ENCODE measurements at regions not wholly inside any gene's neighbourhood (a gene's known extent, or its start where the extent isn't known, plus 50 kb on each side); places are given as distances from the start of the nearest gene placed in this dataset.

DNA sequence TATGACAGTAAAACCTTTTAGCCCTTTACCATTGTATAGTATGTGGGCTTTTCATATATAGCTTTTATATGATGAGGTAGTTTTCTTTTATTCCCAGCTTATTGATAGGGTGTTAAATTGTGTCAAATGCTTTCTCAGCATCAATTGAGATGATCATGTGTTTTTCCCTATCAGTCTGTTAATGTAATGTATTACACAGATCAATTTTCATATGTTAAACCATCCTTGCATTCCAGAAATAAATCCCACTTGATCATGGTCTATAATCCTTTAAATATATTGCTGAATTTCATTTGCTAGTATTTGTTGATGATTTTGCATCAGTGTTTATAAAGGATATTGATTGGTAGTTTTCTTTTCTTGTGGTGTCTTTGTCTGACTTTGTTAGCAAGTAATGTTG is 603.9 kb downstream of the TRHDE start:
- Mint-ChIP-seq H3K36me3 (no peaks in the 10 kb centered on the region), H3K4me1 (no peaks in the 10 kb centered on the region), H3K27ac (no peak overlapping the region), H3K9me3 (peaks cover 14 to 20% of the 10 kb centered on the region in 2 donors), H3K4me3 (no peak overlapping the region), H3K27me3 (ENCODE audit: low read depth in 2 of 2) (no peaks in the 10 kb centered on the region)
- no peak overlapping the region for H3K27ac ChIP-seq (ENCODE audit: low read length)
- H3K4me1 ChIP-seq (ENCODE audit: control insufficient read depth, insufficient read depth, low read length), result no peaks in the 10 kb centered on the region
- H3K27me3 ChIP-seq (ENCODE audit: control insufficient read depth, insufficient read depth, low read length), result no peaks in the 10 kb centered on the region
- ATAC-seq (no peak), DNase-seq (no peak)
- H3K36me3 ChIP-seq (ENCODE audit: control insufficient read depth, insufficient read depth, low read length), result no peaks in the 10 kb centered on the region
- TF ChIP-seq, protein P1, sequence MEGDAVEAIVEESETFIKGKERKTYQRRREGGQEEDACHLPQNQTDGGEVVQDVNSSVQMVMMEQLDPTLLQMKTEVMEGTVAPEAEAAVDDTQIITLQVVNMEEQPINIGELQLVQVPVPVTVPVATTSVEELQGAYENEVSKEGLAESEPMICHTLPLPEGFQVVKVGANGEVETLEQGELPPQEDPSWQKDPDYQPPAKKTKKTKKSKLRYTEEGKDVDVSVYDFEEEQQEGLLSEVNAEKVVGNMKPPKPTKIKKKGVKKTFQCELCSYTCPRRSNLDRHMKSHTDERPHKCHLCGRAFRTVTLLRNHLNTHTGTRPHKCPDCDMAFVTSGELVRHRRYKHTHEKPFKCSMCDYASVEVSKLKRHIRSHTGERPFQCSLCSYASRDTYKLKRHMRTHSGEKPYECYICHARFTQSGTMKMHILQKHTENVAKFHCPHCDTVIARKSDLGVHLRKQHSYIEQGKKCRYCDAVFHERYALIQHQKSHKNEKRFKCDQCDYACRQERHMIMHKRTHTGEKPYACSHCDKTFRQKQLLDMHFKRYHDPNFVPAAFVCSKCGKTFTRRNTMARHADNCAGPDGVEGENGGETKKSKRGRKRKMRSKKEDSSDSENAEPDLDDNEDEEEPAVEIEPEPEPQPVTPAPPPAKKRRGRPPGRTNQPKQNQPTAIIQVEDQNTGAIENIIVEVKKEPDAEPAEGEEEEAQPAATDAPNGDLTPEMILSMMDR (IDR thresholded peaks at IDR 0.05), result no peak
- intact Hi-C loops (cut with micrococcal nuclease), result no loop called here
- peaks cover 4% of the 10 kb centered on the region for H3K9me3 ChIP-seq (ENCODE audit: control insufficient read depth, insufficient read depth, low read length)
- no peak overlapping the region for H3K4me3 ChIP-seq (ENCODE audit: low read length)

DNA sequence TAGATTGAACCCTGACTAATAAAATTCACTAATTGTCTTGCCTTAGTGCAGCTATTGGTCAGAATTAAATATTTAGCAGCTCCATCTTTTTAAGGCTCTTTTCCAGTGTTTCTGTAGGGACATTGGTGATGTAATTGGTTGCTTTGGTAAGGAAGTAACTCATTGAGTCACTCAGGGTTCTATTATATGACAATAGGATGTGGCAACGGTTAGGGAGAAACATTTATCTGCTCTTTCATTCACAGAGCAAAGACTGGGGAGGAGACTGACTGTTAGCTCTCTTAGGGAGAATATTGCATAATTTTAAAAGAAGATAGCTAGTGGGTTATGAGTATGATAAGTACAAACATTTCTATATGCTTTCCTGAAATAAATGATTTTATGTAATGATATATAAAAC is 616.5 kb downstream of the TRHDE start:
- no peaks in the 10 kb centered on the region for H3K36me3 ChIP-seq (ENCODE audit: control insufficient read depth, insufficient read depth, low read length)
- no peak overlapping the region for H3K27ac ChIP-seq (ENCODE audit: low read length)
- ATAC-seq (no peak), DNase-seq (no peak)
- no peak overlapping the region for H3K4me3 ChIP-seq (ENCODE audit: low read length)
- WGBS (ENCODE audit: insufficient coverage), result 40% methylated on average over 1 of the region's 1 CpG
- peaks cover 0 to 6% of the 10 kb centered on the region in 2 donors for H3K9me3 Mint-ChIP-seq
- no peak overlapping the region for H3K4me3 Mint-ChIP-seq
- TF ChIP-seq, protein P1 (IDR thresholded peaks at IDR 0.05), result no peak
- no peaks in the 10 kb centered on the region for H3K27me3 Mint-ChIP-seq (ENCODE audit: low read depth in 2 of 2)
- no peaks in the 10 kb centered on the region for H3K27me3 ChIP-seq (ENCODE audit: control insufficient read depth, insufficient read depth, low read length)
- intact Hi-C loops (cut with micrococcal nuclease), result no loop called here
- H3K4me1 ChIP-seq (ENCODE audit: control insufficient read depth, insufficient read depth, low read length), result no peaks in the 10 kb centered on the region
- no peak overlapping the region for H3K27ac Mint-ChIP-seq
- H3K36me3 Mint-ChIP-seq, result no peaks in the 10 kb centered on the region
- no peaks in the 10 kb centered on the region for H3K9me3 ChIP-seq (ENCODE audit: control insufficient read depth, insufficient read depth, low read length)
- no peaks in the 10 kb centered on the region for H3K4me1 Mint-ChIP-seq

DNA sequence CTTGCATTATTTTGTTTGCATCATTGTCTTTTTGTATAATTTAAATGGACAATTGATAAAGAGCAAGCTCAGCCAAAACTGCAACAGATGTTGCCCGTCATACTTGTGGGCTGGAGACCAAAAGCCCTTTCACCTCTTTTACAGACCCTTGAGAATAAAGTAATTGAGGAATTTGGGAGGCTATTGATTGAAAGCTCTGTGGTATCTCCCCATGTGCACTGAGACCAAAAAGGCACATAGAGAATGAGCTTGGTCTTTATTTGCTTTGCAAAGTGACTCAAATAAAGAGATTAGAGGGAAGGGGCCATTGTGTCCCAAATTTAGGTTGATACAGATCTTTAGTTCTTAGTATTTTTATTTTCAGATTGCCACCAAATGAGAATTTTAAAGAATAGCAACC is 617.6 kb downstream of the TRHDE start:
- H3K27me3 ChIP-seq (ENCODE audit: control insufficient read depth, insufficient read depth, low read length), result no peaks in the 10 kb centered on the region
- no peaks in the 10 kb centered on the region for H3K36me3 ChIP-seq (ENCODE audit: control insufficient read depth, insufficient read depth, low read length)
- no peaks in the 10 kb centered on the region for H3K9me3 ChIP-seq (ENCODE audit: control insufficient read depth, insufficient read depth, low read length)
- H3K4me3 ChIP-seq (ENCODE audit: low read length), result no peak overlapping the region
- Mint-ChIP-seq H3K4me1 (no peaks in the 10 kb centered on the region), H3K4me3 (no peak overlapping the region), H3K36me3 (no peaks in the 10 kb centered on the region), H3K27me3 (ENCODE audit: low read depth in 2 of 2) (no peaks in the 10 kb centered on the region), H3K27ac (no peak overlapping the region), H3K9me3 (peaks cover 0 to 6% of the 10 kb centered on the region in 2 donors)
- no peak overlapping the region for H3K27ac ChIP-seq (ENCODE audit: low read length)
- no CpG with 5 or more reads among the region's 1 CpG for WGBS (ENCODE audit: insufficient coverage)
- DNase-seq (no peak), ATAC-seq (no peak)
- TF ChIP-seq, protein P1 (IDR thresholded peaks at IDR 0.05), result no peak
- H3K4me1 ChIP-seq (ENCODE audit: control insufficient read depth, insufficient read depth, low read length), result no peaks in the 10 kb centered on the region
- intact Hi-C loops (cut with micrococcal nuclease), result no loop called here

DNA sequence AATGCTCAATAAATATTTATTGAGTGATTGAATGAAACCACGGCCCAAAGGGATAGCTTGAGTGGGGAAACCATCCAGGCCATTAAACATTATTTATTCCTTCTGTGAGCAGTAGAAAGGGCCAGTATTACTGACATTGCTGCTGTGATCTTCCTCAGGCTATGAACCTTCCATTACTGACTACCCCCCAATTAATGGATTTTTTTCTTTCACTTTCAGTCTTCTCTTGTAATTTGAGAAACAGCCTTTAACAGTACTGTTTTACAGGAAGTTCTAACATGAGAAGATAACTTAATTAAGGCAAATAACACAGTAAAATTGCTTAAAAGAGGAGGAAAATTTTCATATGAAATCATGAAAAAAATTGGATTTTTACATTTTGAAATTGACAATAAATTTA is 629.5 kb downstream of the TRHDE start:
- intact Hi-C loops (cut with micrococcal nuclease), result no loop called here

More for the DNA sequence above, 629.5 kb downstream of the TRHDE start:
- DNase-seq, result no peak
- Histone ChIP-seq H3K4me3 (ENCODE audit: low read length) (no peak overlapping the region), H3K27me3 (ENCODE audit: control insufficient read depth, insufficient read depth, low read length) (no peaks in the 10 kb centered on the region), H3K9me3 (ENCODE audit: control insufficient read depth, insufficient read depth, low read length) (no peaks in the 10 kb centered on the region), H3K36me3 (ENCODE audit: control insufficient read depth, insufficient read depth, low read length) (no peaks in the 10 kb centered on the region), H3K4me1 (ENCODE audit: control insufficient read depth, insufficient read depth, low read length) (no peaks in the 10 kb centered on the region), H3K27ac (ENCODE audit: low read length) (no peak overlapping the region)
- TF ChIP-seq, protein P1 (IDR thresholded peaks at IDR 0.05), result no peak
- ATAC-seq, result no peak
- H3K9me3 Mint-ChIP-seq, result peaks cover 1 to 11% of the 10 kb centered on the region in 2 donors
- H3K4me3 Mint-ChIP-seq, result no peak overlapping the region
- H3K36me3 Mint-ChIP-seq, result no peaks in the 10 kb centered on the region
- H3K27me3 Mint-ChIP-seq (ENCODE audit: low read depth in 2 of 2), result no peaks in the 10 kb centered on the region
- 100% methylated on average over 1 of the region's 1 CpG for WGBS (ENCODE audit: insufficient coverage)
- H3K4me1 Mint-ChIP-seq, result no peaks in the 10 kb centered on the region
- no peak overlapping the region for H3K27ac Mint-ChIP-seq

Data from natural killer cell (primary cell).